Upper lobe of right lung (tissue), 1 donor: ENCODE measurements at regions not wholly inside any gene's neighbourhood (a gene's known extent, or its start where the extent isn't known, plus 50 kb on each side); places are given as distances from the start of the nearest gene placed in this dataset.

Source experiments
- ATAC-seq: fragments of 200-7000 bp; cut with Tn5 transposase; one replicate; pipeline ENCODE4 v1.9.1; 2020; ENCODE audit warnings: mild to moderate bottlenecking, moderate library complexity
- DNase-seq: peaks from one replicate; pipeline ENCODE4 v3.0.0-alpha.2; 2020
- H3K27ac ChIP-seq: fragments of 200-600 bp; one replicate; pipeline ENCODE4 v1.8.0; 2022
- H3K27me3 ChIP-seq: fragments of 200-600 bp; one replicate; pipeline ENCODE4 v1.8.0; 2022; ENCODE audit warnings: mild to moderate bottlenecking
- H3K36me3 ChIP-seq: fragments of 200-600 bp; one replicate; pipeline ENCODE4 v1.8.0; 2022
- H3K4me1 ChIP-seq: fragments of 200-600 bp; one replicate; pipeline ENCODE4 v1.8.0; 2022
- H3K4me3 ChIP-seq: fragments of 200-600 bp; one replicate; pipeline ENCODE4 v1.8.0; 2022; ENCODE audit warnings: mild to moderate bottlenecking
- H3K9me3 ChIP-seq: fragments of 200-600 bp; one replicate; pipeline ENCODE4 v1.8.0; 2022
- intact Hi-C: fragments of 100-400 bp; cut with DNase I; formaldehyde crosslinking; loops from one replicate; pipeline ENCODE4 v1.11.0; 2022
- TF ChIP-seq, protein P1 (sequence below): fragments of 200-600 bp; IDR thresholded peaks from one replicate; pipeline ENCODE4 v1.8.0; 2022; ENCODE audit warnings: antibody characterized with exemption
- donor health status: DM: no; HTN: yes; CAD: no; lungs with severe emphysema.

DNA sequence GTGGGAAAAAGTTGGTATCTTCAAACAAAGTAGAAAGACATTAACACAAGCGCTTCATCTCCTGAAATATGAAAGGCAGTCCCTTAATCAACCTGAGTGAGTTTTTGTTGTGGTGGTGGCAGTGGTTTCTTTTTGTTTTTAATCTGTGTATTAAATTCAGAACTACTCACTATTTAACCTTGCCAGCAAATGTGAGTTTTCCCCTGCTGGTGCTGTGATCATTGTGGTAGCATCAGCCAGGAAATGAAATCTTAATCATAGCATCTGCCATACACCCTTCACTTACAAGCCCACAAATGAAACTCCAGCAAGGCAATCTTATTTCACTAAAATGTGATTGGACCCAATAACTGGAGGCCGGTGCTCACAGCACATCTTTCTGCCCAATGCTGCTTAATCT, 229.7 kb downstream of the SHOX2 start:
- intact Hi-C loops = no loop called here
- no peak for DNase-seq
- Histone ChIP-seq H3K36me3 (no peaks in the 10 kb centered on the region), H3K27me3 (no peaks in the 10 kb centered on the region), H3K9me3 (no peaks in the 10 kb centered on the region), H3K27ac (no peak overlapping the region), H3K4me3 (no peak overlapping the region), H3K4me1 (no peaks in the 10 kb centered on the region)
- no peak for ATAC-seq
- TF ChIP-seq, protein P1, sequence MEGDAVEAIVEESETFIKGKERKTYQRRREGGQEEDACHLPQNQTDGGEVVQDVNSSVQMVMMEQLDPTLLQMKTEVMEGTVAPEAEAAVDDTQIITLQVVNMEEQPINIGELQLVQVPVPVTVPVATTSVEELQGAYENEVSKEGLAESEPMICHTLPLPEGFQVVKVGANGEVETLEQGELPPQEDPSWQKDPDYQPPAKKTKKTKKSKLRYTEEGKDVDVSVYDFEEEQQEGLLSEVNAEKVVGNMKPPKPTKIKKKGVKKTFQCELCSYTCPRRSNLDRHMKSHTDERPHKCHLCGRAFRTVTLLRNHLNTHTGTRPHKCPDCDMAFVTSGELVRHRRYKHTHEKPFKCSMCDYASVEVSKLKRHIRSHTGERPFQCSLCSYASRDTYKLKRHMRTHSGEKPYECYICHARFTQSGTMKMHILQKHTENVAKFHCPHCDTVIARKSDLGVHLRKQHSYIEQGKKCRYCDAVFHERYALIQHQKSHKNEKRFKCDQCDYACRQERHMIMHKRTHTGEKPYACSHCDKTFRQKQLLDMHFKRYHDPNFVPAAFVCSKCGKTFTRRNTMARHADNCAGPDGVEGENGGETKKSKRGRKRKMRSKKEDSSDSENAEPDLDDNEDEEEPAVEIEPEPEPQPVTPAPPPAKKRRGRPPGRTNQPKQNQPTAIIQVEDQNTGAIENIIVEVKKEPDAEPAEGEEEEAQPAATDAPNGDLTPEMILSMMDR = no peak

DNA sequence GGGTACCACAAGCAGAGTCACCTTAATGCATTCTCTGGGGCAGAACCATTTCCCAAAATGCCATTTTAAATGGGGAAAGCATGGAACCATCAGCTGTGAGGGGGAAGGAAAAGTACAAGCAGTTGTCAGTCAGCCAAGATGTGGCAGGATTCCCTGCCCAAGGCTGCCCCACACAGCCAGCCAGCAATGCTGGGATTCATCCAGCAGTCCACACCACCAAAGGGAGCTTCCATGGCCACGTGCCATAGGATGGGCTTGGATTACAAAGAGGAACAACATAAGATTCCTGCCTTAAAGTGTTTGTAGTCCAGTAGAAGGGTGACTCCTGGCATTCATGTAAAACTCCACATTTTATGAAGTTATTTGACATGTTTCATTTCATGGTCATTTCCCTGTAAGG, 233.3 kb downstream of the SHOX2 start:
- H3K9me3 ChIP-seq = no peaks in the 10 kb centered on the region
- no peak overlapping the region for H3K27ac ChIP-seq
- TF ChIP-seq, protein P1 = no peak
- H3K4me1 ChIP-seq = no peaks in the 10 kb centered on the region
- no peaks in the 10 kb centered on the region for H3K27me3 ChIP-seq
- ATAC-seq = no peak
- no peak for DNase-seq
- H3K36me3 ChIP-seq = no peaks in the 10 kb centered on the region
- H3K4me3 ChIP-seq = no peak overlapping the region
- intact Hi-C loops = no loop called here

DNA sequence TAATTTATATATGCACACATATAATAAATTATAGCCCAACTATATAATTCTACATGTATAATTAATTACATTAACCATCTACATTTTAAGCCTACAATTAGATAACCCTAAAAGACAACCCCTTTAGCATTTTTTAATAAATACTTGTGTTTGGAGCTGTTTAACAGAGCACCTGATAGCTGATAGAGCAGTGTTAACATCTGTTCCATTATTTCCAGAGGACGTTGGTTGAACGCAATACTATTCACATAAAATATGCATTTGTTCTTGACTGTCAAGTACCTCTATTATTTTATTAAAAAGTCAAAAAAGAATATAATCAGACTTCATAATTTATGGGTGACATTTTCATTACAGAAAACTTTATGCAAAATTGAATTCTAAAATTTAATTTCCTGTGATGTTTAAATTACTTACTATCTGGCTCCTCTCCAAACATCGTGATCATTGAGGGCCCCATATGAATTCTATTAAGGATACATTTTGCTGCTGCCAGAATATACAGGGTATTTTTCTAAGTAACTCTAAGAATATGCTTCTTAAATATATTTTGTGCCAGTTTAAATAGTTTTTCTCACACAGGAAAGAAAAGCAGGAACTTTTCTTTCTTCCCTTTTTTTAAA, 234.3 kb downstream of the SHOX2 start:
- no peak overlapping the region for H3K27ac ChIP-seq
- no peaks in the 10 kb centered on the region for H3K36me3 ChIP-seq
- DNase-seq (no peak), ATAC-seq (no peak)
- no peak overlapping the region for H3K4me3 ChIP-seq
- H3K4me1 ChIP-seq = no peaks in the 10 kb centered on the region
- intact Hi-C loops = no loop called here
- TF ChIP-seq, protein P1 = no peak
- H3K9me3 ChIP-seq = no peaks in the 10 kb centered on the region
- no peaks in the 10 kb centered on the region for H3K27me3 ChIP-seq

DNA sequence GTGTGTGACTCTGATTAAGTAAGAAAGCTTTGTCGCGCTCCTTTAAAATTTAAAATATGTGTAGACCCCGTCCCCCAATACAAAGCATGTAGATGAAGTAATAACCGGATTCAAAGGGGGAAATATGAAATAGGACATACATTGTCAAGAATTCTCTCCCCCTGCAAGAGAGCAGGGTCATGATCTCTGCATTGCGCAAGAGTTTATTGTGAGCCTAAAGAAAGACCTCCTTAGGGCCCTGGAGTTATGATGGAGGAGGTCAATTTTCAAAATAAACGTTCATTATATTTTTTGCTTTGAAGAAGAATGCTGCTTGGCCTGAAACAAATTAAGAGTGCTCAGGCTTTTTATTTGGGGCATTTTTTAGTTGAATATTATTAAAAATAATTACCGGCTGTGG, 235.0 kb downstream of the SHOX2 start:
- ATAC-seq = no peak
- intact Hi-C loops = no loop called here
- Histone ChIP-seq H3K4me3 (no peak overlapping the region), H3K9me3 (no peaks in the 10 kb centered on the region), H3K36me3 (no peaks in the 10 kb centered on the region), H3K27me3 (no peaks in the 10 kb centered on the region), H3K27ac (no peak overlapping the region), H3K4me1 (no peaks in the 10 kb centered on the region)
- no peak for DNase-seq
- TF ChIP-seq, protein P1 = no peak

DNA sequence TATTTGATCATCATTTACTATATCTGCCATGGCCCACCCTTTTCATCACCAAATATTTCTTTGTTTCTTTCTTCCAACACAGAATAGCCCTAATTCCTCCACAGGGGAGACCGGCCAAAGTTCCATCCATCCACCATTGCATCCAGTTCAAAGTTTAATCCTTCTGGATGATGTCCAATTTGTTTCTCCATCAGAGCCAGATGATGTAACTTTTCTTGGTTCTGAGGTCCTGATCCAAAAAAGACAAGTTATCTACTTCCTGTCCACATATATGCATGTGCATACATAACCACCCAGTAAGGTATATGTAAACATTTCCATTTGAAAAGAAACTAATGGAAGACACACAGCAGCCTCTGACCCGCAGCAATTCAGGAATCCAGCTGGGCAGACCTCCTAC, 237.3 kb downstream of the SHOX2 start:
- no peak overlapping the region for H3K4me3 ChIP-seq
- TF ChIP-seq, protein P1 = no peak
- H3K36me3 ChIP-seq = no peaks in the 10 kb centered on the region
- DNase-seq (no peak), ATAC-seq (no peak)
- no peaks in the 10 kb centered on the region for H3K9me3 ChIP-seq
- no peaks in the 10 kb centered on the region for H3K27me3 ChIP-seq
- no peaks in the 10 kb centered on the region for H3K4me1 ChIP-seq
- H3K27ac ChIP-seq = no peak overlapping the region
- intact Hi-C loops = no loop called here

DNA sequence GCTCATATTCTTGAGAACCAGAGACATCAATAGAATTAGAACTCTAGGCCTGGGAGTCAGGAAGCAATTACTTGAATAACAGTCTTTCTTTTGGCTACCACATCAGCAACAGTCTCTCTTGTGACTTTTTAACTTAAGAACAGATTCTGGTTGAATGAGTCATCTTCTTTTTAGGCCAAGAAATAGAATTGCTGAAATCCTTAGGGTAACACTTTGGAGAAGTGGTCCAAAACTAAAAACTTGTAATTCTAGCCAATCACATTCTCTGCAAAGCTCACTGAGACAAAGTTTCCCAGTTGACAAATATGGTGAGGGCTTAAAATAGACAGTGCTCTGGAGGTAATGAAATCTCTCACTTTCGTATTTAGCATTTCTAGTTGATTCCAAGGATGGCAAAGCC, 238.0 kb downstream of the SHOX2 start:
- H3K9me3 ChIP-seq = no peaks in the 10 kb centered on the region
- no peak for ATAC-seq
- DNase-seq = no peak
- no peaks in the 10 kb centered on the region for H3K4me1 ChIP-seq
- H3K27me3 ChIP-seq = no peaks in the 10 kb centered on the region
- no peak overlapping the region for H3K27ac ChIP-seq
- no peak overlapping the region for H3K4me3 ChIP-seq
- no peaks in the 10 kb centered on the region for H3K36me3 ChIP-seq
- TF ChIP-seq, protein P1 = no peak
- intact Hi-C loops = no loop called here
